Body of pancreas (tissue), 4 donors: ENCODE measurements at regions not wholly inside any gene's neighbourhood (a gene's known extent, or its start where the extent isn't known, plus 50 kb on each side); places are given as distances from the start of the nearest gene placed in this dataset.
"Not testable (repeated sequence)": the region's sequence is repeated elsewhere in the genome, so short reads cannot be mapped to it uniquely, and the experiment has no call there.

Experiments
- POLR2A ChIP-seq, 3 donors: fragments of 450-650 bp; IDR thresholded peaks; one replicate each; pipeline ENCODE4 v1.6.1; 2016; ENCODE audit warnings: antibody characterized with exemption in 3 of 3, mild to moderate bottlenecking in 2 of 3
- TF ChIP-seq, protein P1 (sequence below), 7 experiments: fragments of 450-650 bp in 4 of 7; fragments of 200-600 bp in 3 of 7; sonication (generic) in 3 of 7; IDR thresholded peaks; one replicate each; pipeline ENCODE4 v1.5.1; 2016 to 2019; ENCODE audit warnings: antibody characterized with exemption in 7 of 7

DNA sequence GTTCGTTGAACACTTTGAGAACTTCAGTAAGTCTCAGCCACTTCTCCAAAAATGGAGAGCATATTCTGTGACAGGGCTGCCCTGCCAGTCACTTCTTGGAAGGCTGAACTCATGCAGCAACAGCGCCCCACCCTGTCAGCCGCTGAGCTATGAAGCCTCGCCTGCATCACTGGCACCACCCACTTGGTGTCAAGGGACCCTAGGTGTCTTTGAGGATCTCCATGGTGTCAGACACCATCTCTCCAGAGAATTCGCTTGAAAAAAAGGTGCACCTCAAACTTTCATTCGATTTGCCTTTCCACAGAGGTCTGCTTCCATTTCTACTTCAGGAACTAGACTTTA, 351.5 kb downstream of the SPATA31A6 start:
- TF ChIP-seq, protein P1, sequence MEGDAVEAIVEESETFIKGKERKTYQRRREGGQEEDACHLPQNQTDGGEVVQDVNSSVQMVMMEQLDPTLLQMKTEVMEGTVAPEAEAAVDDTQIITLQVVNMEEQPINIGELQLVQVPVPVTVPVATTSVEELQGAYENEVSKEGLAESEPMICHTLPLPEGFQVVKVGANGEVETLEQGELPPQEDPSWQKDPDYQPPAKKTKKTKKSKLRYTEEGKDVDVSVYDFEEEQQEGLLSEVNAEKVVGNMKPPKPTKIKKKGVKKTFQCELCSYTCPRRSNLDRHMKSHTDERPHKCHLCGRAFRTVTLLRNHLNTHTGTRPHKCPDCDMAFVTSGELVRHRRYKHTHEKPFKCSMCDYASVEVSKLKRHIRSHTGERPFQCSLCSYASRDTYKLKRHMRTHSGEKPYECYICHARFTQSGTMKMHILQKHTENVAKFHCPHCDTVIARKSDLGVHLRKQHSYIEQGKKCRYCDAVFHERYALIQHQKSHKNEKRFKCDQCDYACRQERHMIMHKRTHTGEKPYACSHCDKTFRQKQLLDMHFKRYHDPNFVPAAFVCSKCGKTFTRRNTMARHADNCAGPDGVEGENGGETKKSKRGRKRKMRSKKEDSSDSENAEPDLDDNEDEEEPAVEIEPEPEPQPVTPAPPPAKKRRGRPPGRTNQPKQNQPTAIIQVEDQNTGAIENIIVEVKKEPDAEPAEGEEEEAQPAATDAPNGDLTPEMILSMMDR (IDR thresholded peaks at IDR 0.05), result not testable (repeated sequence)
- not testable (repeated sequence) for TF ChIP-seq POLR2A (IDR thresholded peaks at IDR 0.05)
